Ammon's horn (tissue), 1 donor: ENCODE measurements at regions not wholly inside any gene's neighbourhood (a gene's known extent, or its start where the extent isn't known, plus 50 kb on each side); places are given as distances from the start of the nearest gene placed in this dataset.
A peak's percentile ranks its signal among the peaks of the same experiment; 100 is the strongest.
"Not testable (repeated sequence)": the region's sequence is repeated elsewhere in the genome, so short reads cannot be mapped to it uniquely, and the experiment has no call there.

Source experiments
- DNase-seq: peaks from one replicate; pipeline ENCODE4 v3.0.0-alpha.2; 2016; ENCODE audit warnings: low spot score

DNA sequence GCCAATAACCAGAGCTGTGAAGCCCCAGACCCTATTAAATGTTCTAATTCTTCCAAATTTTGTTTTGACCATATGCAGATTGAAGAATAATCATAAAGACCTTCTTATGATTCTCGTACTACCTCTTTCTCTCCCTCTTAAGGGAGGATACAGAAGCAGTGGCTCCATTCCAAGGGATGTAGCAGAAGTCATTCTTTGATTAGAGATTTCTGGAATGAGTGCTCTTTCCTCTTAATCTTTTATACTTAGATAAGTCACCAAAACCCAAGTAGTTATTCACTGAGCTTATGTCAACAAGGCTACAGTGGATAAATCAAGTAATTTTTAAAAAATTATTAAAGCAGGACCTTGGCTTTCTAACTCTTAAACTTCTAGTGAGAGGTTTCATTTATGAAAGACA, 266.0 kb upstream of the STXBP5 start:
- DNase-seq = no peak

GRCh38 chr6:146939456-146939855, 264.8 kb upstream of the STXBP5 start:
- not testable (repeated sequence) for DNase-seq

DNA sequence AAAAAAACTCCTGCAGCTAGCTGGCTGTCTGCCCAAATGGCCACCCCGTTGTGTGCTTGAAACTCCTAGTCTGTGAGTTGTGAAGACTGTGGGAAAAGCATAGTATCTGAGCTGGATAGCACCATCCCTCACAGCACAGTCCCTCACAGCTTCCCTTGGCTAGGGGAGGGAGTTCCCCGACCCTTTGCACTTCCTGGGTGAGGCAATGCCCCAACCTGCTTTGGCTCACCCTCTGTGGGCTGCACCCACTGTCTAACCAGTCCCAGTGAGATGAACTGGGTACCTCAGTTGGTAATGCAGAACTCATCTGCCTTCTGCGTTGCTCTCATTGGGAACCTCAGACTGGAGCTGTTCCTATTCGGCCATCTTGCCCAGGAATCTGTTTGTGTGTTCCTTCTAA, 260.6 kb upstream of the STXBP5 start:
- DNase-seq = no peak

- DNase-seq = no peak
Measured at GRCh38 chr6:146944077-146944476, 260.1 kb upstream of the STXBP5 start.

GRCh38 chr6:146944809-146945208, 259.4 kb upstream of the STXBP5 start:
- DNase-seq = no peak

DNA sequence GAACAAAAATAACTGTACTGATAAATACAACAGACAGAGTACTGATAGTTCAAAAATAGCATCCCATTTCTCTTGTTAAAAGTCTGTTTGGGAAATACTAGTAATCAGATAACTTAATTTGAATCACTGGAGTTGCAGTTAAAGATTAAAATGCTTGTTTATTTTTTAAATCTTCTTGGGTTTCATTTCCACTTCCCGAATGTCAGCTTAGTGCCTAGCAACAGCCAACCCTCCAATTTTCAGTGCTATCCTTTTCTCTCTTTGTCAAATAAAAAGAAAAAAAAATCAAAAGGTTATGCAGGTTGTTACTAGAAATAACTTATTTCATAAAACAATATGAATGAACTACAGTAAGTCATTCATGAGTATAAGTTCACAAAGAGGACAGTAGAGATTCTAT, 257.7 kb upstream of the STXBP5 start:
- DNase-seq = no peak

DNA sequence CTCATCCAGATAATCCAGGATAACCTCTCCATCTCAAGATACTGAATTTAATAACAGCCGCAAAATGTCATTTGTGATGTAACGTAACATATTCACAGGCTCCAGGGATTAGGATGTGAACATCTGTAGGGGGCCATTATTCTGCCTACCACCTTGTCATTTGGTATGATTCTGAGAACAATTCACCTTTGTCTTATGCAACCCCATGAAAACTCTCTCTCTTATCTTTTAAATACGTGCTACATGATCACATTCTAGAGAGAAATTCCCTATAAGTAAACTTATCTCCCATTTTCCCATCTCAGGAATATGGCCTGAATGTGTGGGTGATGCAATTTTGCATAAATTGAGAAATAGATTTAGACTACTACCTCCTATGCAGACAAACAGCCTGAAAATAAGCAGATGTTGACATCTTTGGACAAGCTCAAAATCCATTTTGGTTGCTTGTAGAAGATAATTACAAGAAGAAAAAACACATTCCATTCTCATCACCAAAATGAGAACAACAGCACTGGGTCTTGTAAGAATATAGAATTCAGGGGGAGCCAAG, 255.4 kb upstream of the STXBP5 start:
- DNase-seq = no peak

- no peak for DNase-seq
Measured at GRCh38 chr6:146949425-146949824, 254.8 kb upstream of the STXBP5 start.

DNA sequence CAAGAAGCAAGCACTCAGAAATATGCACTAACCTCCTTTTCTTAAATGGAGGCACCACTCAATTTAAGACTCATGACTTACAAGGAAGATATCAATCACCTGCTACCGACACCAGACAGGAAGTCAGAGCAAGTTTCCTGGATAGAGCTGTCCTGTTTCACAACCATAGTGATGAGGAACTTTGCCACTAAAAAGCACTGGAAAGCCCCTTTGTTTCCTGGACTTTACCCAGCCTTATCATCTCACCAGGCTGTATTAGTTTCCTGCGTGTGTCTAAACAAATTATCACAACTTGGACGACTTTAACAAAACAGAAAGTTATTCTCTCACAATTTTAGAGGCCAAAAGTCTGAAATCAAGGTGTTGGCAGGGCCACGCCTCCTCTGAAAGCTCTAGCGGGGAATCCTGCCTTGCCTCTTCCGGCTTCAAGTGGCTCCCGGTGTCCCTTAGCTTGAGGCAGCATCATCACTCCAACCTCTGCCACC, 253.8 kb upstream of the STXBP5 start:
- no peak for DNase-seq

DNA sequence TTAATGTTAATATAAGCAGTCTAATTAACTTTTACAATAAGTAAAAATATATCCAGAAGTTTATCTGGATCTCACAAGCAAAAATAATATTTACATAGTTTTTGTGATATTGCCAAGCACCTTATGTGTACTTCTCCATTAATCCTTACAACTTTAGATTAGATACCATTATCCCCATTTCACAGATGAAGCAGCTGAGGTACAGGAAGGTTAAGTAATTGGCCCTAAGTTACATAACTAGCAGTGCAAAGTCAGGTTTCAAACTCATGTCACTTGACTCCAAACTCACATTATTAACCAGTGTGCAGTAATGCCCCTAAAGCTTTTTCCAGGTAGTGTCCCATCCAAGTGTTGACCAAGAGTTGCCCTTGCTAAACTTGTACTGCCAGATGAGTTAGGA, 248.6 kb upstream of the STXBP5 start:
- no peak for DNase-seq

DNA sequence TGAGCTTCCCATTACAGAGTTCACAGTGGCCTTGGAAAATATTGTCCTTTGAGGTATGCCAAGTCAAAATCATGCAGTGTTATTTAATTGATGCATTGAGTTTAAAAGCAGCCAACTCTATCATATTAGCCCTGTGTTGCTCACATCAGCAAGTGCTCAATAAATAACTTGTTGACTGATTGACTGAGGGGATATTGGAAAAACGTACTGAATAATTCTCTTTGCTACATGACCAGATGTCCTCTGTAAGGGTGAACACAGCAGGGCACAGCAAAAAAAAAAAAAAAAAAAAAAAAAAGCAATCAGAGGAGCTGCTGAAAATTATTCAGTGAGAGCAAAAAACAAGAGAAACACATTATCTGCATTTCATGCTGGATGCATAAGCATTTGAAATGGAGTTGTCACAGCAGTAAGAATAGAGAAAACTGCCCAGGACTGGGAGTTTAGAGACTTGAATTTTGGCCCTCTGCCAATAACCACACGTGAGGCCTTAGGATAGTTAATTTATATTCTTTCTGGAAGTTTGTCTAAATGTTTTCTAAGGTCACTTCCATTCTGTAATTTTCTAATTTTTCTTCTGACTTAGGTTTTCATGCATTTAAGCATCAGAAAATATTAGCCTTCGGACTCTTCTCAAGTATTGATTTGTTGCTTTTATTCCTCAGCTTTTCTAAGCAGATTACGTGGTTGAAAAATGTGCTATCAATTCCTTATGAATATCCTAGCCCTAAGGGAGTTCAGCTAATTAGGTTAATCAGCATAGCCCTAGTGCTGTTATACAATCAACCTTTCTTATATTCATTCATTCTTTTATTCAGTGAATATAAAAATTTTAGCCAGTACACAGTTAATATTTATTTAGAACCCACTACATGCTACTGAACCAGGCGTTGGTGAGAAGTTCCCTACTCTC, 246.8 kb upstream of the STXBP5 start:
- no peak for DNase-seq

- DNase-seq = no peak
Measured at GRCh38 chr6:146961831-146962230, 242.4 kb upstream of the STXBP5 start.

DNA sequence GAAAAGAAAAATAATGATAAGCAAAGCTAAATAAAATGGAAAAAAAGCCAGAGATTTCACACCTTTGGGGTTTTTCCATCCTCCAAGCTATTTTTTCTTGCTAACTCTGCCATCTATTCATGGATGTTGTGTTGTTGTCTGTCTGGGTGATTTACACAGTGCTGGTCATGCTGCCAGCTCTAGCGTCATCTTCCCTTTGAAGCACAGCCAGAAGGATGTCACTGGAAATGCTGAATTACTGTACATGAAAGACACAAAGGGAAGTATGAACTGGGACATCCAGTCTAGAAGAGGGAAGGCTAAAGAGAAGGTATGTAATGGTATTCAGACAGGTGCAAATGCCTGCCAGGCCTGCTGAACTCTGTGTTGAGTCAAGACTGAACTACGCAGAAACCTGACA, 241.9 kb upstream of the STXBP5 start:
- no peak for DNase-seq

DNA sequence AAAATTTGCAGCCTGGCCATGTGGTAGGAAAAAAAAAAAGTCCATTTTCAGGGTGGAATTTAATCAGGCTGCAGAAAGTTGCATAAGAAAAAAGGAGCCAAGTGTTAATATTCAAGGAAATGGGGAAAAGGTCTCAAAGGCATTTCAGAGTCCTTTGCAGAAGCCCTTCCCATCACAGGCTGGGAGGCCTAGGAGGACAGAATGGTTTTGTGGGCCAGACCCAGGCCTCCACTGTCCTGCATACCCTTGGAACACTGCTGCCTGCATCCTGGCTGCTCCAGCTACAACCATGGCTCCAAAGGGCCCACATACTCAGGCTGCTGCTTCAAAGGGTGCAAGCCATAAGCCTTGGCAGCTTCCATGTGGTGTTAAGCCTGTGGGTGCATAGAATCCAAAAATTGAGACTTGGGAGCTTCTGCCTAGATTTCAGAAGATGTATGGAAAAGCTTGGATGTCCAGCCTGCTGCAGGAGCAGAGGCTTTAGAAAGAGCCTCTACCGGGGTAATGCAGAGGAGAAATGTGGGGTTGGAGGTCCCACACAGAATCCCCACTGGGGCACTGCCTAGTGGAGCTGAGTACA, 239.0 kb upstream of the STXBP5 start:
- no peak for DNase-seq

DNA sequence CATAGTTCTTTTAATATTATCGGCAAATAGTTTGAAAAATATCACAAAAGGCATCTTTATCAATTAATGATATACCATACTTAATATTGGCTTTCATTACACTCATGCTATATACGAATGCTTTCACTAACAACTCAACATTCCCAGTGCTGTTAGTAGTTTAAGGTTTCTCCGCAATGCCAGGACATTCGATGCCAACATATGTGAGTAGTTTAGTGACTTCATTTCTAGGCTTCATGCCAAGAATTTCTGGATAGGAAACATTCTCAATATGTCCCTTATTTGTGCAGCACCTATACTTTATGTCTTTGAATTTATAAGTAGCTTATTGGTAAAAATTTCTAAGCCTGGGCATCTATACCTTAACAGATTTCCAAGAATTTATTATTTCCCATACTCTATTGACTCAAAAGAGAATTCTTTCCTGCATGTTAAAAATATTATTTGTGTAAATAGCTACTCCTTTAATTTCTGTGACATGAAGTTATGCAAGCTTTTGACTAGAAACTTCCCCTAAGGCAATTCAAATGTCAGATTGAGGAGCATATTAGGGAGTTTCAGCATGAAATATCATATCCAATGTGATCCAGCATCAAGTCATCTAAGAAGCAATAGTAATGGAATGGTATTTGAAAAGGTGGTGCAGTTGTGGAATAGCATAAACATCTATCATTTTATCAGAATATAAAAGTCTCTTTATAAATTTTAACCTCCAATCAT, 236.0 kb upstream of the STXBP5 start:
- peak; percentile 20 for DNase-seq

- no peak for DNase-seq
Measured at GRCh38 chr6:146972546-146972945, 231.7 kb upstream of the STXBP5 start.

DNA sequence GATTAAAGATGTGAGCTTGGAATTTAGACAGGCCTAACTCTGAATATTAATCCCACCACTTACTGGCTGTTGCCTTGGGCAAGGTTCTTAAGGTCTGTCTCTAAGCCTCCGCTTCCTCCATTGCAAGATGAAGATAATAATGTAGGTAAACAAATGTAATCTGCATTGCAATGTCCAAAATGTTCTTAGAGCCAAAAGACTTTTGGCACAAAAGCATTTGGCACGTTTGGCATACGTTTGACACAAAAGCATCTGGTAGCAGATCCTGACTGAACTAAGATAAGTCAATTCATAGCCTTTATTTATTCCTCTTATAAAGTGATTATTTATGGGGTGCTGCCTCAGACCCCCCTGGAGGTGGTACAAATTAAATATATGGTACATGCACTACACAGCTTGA, 229.9 kb upstream of the STXBP5 start:
- no peak for DNase-seq

GRCh38 chr6:146975093-146975492, 229.1 kb upstream of the STXBP5 start:
- no peak for DNase-seq

DNA sequence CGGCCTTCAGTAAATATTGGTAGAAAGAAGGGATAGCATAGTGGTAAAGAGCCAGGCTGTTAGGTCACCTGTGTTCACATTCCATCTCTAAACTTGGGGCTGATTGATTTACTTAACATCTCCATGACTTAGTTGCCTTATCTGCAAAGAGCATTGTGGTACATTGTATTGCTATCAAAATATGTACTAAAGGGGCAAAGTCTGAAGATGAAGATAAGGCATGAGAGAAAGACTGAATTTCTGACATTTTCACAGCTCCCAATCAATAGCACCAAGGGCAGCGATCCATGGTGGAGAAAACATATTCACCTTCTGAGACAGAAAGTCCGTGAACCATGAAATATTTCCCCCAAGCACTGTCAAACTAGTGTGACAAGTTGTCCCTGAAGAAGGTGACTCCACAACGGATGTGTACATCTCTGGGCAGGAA, 223.3 kb upstream of the STXBP5 start:
- no peak for DNase-seq

DNA sequence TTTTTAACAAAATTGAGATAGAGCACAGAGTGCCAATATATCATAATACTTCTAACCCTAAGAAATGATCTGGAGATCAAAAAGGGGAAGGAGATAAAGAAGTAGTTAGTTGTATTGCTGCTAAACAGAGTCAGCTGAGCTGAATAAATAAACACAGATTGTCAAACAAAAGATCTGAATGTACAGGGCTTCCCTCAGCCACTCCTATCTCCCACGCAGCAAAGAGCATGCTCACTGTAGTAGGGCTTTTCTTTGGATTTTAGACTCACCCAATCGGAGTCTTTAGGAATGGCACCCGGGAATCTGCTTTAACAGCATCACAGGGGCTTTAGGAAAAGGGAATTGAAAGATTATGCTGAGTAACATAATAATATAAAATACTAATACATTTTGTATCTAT, 222.2 kb upstream of the STXBP5 start:
- DNase-seq = no peak

DNA sequence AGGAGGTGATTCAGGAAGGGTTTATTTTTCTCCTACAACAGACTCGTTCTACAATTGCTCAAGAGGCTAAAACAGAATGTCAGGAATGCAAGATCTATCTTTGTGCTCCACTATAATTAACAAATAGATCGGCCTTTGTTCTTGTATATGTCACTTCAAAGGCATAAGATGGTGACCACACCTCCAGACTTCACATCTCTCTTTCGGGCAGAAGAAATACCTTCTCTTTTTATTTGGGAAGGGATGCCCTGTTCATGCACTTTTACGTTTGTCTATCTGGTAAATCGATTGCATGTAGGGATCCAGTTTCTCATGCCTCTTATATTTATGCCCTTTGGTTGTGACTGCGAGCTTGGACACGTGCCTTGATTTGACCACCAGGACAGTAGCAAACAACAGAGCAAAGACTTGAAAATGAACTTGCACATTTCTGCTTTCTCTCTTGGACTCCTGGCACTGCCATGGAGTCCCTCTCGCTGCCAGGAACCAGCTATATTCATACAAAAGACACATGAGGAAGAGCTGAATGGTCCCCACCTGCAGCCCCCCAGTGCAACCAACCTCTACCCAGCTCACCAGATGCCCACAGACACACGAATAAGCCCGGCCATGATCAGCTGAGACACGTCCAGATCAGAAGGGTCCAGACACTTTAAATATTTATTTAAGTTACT, 219.8 kb upstream of the STXBP5 start:
- DNase-seq = no peak

DNA sequence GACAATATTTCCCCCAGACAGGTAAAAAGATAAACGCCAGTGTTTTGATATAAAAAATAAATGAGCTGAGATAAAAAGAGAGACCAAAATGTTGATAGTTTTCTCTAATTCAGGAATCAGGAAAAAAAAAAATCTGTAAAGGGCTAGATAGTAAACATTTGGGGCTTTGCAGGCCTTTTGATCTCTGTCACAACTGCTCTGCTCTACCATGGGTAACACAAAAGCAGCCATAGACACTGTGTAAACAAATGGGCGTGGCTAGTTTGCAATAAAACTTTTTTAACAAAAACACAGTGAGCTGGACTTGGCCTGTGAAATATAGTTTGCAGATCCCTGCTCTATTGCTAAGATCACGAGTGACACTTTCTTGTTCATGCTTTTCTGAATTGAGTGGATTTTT, 219.1 kb upstream of the STXBP5 start:
- no peak for DNase-seq
